Bronchial epithelial cell (primary cell): ENCODE measurements at regions not wholly inside any gene's neighbourhood (a gene's known extent, or its start where the extent isn't known, plus 50 kb on each side); places are given as distances from the start of the nearest gene placed in this dataset.

ENCODE experiments used
- DNase-seq: peaks from one replicate; pipeline ENCODE4 v3.0.0-alpha.2; 2010; ENCODE audit warnings: low read depth
- FAIRE-seq: peaks from 2 replicates; lab custom pipeline; 2011; peaks lifted over from hg19 to GRCh38; lab: Jason Lieb, UNC
- H3K27me3 ChIP-seq: 2 replicates; pipeline ENCODE4 v1.5.1; 2011; ENCODE audit warnings: low read length; ENCODE audit not compliant: control insufficient read depth, insufficient read depth
- H3K36me3 ChIP-seq: 2 replicates; pipeline ENCODE4 v1.5.1; 2011; ENCODE audit warnings: low read length; ENCODE audit not compliant: control insufficient read depth, insufficient read depth
- H3K4me3 ChIP-seq: 2 replicates; pipeline ENCODE4 v1.5.1; 2011; ENCODE audit warnings: mild to moderate bottlenecking, low read depth, low read length, control low read depth
- TF ChIP-seq, protein P1 (sequence below): IDR thresholded peaks from 2 replicates; pipeline ENCODE4 v1.5.1; 2011; ENCODE audit warnings: mild to moderate bottlenecking, moderate library complexity, low read length, control low read depth, inconsistent platforms; ENCODE audit not compliant: insufficient read depth, severe bottlenecking

DNA sequence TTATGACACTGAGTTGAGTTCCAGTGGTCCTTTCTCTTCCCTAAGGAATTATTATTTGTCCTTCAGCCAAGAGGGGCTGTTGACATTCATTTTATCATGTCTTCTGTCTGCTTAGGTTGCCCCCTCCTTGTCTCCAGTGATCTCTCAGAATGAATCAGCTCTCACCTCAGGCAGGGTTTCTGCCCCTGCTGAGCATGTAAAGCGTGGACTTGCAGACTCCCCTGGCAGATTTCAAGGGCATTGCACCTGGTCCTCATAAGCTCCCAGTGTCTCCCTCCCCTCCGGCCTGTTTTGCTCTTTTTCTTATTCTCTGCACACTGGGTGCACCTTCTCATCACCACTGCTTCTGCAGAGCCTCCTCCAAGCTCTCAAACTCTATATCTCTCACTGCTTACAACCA is 188.4 kb downstream of the KCNS3 start:
- H3K27me3 ChIP-seq, result no peaks in the 10 kb centered on the region
- TF ChIP-seq, protein P1, sequence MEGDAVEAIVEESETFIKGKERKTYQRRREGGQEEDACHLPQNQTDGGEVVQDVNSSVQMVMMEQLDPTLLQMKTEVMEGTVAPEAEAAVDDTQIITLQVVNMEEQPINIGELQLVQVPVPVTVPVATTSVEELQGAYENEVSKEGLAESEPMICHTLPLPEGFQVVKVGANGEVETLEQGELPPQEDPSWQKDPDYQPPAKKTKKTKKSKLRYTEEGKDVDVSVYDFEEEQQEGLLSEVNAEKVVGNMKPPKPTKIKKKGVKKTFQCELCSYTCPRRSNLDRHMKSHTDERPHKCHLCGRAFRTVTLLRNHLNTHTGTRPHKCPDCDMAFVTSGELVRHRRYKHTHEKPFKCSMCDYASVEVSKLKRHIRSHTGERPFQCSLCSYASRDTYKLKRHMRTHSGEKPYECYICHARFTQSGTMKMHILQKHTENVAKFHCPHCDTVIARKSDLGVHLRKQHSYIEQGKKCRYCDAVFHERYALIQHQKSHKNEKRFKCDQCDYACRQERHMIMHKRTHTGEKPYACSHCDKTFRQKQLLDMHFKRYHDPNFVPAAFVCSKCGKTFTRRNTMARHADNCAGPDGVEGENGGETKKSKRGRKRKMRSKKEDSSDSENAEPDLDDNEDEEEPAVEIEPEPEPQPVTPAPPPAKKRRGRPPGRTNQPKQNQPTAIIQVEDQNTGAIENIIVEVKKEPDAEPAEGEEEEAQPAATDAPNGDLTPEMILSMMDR, result no peak
- no peaks in the 10 kb centered on the region for H3K36me3 ChIP-seq
- FAIRE-seq (no peak), DNase-seq (no peak)
- H3K4me3 ChIP-seq, result no peak overlapping the region

DNA sequence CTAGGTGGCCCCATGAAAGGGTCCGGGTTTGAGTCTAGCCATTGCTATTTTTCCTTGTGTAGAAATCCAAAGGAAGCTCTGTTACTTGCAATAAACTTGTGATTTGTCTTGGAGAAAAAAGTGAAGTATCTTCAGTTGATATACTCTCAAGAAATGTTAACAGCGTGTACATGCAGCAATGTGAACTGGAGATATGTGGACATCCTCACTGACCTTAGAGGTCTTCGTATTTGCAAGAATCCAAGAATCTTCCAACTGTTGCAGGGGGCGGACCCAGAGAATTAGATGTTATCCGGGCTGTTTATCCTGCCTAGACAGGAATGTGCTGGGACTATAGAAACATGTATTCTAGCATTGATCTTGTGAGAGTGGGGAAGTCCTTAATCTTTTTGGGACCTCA is 187.6 kb downstream of the KCNS3 start:
- TF ChIP-seq, protein P1, result no peak
- Histone ChIP-seq H3K36me3 (no peaks in the 10 kb centered on the region), H3K4me3 (no peak overlapping the region), H3K27me3 (no peaks in the 10 kb centered on the region)
- no peak for DNase-seq
- no peak for FAIRE-seq

DNA sequence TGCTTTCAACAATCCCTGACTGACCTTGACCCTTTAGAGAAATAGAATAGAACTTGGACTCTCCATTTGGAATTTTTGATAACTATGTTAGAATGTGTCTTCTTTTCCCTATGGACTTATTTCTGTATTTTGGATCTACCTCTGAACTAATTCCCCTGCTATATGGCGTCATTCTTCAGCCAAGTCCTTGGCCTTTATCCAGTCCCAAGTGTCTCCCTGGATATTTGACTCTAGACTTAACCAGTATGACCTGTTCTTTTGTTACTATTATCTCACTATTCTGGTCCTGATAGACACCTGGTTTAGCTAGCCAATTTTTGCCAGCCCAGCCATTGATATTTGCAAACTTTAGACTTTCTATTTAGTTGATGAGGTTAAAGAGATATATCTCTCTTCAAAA is 186.8 kb downstream of the KCNS3 start:
- FAIRE-seq, result no peak
- TF ChIP-seq, protein P1, result no peak
- H3K4me3 ChIP-seq, result no peak overlapping the region
- no peak for DNase-seq
- no peaks in the 10 kb centered on the region for H3K27me3 ChIP-seq
- no peaks in the 10 kb centered on the region for H3K36me3 ChIP-seq

DNA sequence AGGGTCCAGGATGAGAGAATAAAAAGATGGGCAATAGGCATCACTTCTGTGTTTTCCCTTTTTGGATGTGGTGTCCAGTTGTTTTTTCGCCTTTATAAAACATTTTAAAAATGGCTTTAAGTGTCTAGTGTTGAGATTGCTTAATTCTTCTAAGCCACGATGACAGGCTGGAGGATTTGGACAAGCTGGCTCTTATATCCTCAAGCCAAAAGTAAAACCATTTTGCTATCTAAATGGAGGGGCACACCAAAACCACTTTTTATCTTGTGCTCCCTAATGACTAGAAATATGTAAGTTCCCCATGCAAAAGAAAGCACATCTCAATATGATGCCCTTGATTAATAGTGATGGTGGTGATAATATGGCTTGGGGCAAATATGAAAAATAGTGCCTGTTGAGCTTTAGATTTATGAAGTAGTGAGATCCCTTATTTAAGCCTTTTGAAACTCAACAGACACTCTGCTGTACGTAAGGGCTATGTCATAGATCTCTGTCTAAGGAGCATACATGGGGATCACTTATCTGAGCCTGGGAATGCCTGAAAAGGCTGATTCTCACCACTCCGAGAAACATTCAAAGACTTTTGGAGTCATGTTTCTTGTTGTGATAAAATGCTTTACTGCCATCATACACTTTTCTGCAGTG is 185.5 kb downstream of the KCNS3 start:
- Histone ChIP-seq H3K27me3 (no peaks in the 10 kb centered on the region), H3K36me3 (no peaks in the 10 kb centered on the region), H3K4me3 (no peak overlapping the region)
- no peak for FAIRE-seq
- TF ChIP-seq, protein P1, result no peak
- DNase-seq, result no peak

DNA sequence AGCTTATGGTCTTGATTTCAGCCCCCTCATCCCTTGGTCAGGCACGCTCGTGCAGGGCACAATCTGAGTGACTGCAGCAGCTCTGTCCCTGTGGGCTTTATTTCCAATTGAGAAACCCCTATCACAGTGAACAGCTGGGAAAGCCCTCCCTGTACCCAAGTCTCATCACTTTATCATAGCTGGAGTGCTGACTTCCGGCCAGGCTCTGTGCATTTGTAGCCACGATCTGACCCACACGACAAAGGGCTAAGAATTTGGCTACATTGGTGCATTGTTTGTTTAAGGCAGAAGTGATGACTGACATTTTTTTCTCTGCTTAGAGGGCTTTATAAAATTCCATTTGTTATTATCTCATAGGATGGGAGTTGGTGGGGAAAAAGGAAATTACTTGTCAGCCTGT is 184.4 kb downstream of the KCNS3 start:
- DNase-seq, result no peak
- no peaks in the 10 kb centered on the region for H3K27me3 ChIP-seq
- TF ChIP-seq, protein P1, result no peak
- FAIRE-seq, result no peak
- H3K36me3 ChIP-seq, result no peaks in the 10 kb centered on the region
- H3K4me3 ChIP-seq, result no peak overlapping the region

DNA sequence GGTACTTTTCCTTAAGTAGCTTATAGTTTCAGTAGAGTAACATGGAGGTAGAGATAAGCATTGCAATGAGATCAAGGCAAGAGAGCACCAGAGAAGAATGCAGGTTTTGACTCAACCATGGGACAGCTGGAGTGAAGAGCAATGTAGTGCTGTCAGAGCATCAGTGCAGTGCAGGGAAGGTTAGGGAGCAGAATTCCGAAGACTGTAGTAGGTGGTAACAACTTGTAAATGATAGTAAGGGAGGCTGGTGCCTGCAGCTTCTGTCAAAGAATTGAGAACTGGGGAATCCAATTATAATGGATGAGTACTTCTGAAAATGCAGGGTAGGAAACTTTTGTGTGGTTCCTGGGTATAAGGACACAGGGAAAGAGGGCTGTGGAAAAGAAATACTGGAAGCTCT is 183.2 kb downstream of the KCNS3 start:
- Histone ChIP-seq H3K27me3 (no peaks in the 10 kb centered on the region), H3K4me3 (no peak overlapping the region), H3K36me3 (no peaks in the 10 kb centered on the region)
- TF ChIP-seq, protein P1, result no peak
- DNase-seq (no peak), FAIRE-seq (no peak)
